ENCODE measurements at regions not wholly inside any gene's neighbourhood (a gene's known extent, or its start where the extent isn't known, plus 50 kb on each side); places are given as distances from the start of the nearest gene placed in this dataset.

DNA sequence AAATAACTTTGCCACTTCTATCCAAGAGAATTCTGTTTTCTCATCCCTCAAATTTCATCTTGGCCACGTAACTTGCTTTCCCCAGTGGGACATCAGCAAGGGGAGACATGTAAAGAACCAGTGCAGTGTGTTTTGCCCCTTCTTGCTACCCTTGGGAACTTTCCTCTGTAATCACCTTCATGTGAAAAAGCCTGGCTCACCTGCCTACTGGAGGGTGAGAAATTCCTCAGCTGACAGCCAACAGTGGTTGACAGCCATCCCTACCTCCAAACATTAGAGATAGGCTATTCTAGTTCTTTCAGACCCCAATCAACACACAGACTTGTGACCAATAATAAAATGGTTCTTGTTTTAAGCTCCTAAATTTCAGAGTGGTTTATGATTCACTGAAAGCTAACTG is 333.9 kb upstream of the TBC1D5 start:
- TF ChIP-seq, protein P1, sequence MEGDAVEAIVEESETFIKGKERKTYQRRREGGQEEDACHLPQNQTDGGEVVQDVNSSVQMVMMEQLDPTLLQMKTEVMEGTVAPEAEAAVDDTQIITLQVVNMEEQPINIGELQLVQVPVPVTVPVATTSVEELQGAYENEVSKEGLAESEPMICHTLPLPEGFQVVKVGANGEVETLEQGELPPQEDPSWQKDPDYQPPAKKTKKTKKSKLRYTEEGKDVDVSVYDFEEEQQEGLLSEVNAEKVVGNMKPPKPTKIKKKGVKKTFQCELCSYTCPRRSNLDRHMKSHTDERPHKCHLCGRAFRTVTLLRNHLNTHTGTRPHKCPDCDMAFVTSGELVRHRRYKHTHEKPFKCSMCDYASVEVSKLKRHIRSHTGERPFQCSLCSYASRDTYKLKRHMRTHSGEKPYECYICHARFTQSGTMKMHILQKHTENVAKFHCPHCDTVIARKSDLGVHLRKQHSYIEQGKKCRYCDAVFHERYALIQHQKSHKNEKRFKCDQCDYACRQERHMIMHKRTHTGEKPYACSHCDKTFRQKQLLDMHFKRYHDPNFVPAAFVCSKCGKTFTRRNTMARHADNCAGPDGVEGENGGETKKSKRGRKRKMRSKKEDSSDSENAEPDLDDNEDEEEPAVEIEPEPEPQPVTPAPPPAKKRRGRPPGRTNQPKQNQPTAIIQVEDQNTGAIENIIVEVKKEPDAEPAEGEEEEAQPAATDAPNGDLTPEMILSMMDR (IDR thresholded peaks at IDR 0.05) = no peak
- no peak for TF ChIP-seq POLR2A (IDR thresholded peaks at IDR 0.05)
